Hematopoietic multipotent progenitor cell treated with erythropoietin and hydrocortisone succinate and interleukin-3 and kit ligand, for 8 days (in vitro differentiated cells): ENCODE measurements at regions not wholly inside any gene's neighbourhood (a gene's known extent, or its start where the extent isn't known, plus 50 kb on each side); places are given as distances from the start of the nearest gene placed in this dataset.
"Not testable (repeated sequence)": the region's sequence is repeated elsewhere in the genome, so short reads cannot be mapped to it uniquely, and the experiment has no call there.

Source experiments
- DNase-seq: peaks from one replicate; pipeline ENCODE4 v3.0.0-alpha.2; 2015

DNA sequence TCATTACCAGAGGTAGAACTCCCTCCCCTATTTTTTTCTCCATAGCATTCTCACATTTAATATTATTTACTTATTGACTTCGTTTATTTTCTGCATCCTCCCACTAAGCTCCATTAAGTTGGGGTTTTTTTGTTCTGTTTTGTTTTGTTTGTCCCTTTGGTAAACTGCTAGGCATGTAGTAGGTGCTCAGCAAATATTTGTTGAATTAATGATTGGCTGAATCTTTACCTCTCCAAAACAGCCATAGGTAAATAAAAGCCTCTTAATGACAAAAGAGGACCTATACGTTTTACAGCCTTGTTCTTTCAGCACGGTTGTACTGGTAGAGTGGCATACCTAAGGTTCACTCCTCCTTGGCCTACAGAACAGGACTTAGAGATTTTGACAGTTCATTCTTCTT lies 52.0 kb downstream of the PRORP start:
- no peak for DNase-seq

DNA sequence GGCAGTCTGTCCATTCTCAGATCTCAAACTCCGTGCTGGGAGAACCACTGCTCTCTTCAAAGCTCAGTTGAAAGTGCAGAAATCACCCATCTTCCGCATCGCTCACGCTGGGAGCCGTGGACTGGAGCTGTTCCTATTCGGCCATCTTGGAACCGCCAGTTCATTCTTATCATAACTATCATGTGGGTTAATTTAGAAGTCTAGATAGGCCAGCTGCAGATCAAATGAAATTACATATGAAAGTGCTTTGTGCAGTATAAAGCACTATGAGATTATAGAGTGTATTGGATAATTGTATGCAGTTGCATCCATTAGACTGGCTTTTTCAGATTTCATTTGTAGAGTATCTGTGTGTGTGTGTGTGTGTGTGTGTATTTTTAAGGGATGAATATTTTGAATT lies 57.8 kb downstream of the PRORP start:
- DNase-seq = no peak

DNA sequence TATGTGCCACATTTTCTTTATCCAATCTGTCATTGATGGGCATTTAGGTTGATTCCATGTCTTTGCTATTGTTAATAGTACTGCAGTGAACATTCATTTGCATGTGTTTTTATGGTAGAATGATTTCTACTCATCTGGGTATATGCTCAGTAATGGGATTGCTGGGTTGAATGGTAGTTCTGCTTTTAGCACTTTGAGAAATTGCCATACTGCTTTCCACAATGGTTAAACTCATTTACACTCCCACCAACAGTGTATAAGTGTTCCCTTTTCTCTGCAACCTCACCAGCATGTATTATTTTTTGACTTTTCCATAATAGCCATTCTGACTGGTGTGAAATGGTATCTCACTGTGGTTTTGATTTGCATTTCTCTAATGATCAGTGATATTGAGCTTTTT lies 62.5 kb downstream of the PRORP start:
- DNase-seq = not testable (repeated sequence)

DNA sequence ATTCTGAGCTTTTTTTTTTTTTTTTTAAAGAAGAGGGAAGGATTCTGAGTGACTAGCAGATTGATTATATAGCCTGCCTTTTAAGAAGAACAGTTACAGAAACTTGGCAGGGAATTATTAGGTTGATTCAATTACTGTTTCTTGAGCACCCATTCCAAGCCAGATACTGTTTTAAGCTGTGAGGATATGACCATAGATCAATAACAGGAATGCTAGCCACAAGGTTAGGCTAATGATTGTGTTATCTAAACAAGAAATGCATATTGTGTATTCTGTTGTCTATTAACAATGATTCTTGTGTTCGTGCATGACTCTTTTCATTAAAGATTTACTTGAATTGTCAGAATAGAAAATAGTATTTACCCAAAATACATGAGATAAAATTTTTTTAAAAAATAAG lies 67.1 kb downstream of the PRORP start:
- DNase-seq = no peak

DNA sequence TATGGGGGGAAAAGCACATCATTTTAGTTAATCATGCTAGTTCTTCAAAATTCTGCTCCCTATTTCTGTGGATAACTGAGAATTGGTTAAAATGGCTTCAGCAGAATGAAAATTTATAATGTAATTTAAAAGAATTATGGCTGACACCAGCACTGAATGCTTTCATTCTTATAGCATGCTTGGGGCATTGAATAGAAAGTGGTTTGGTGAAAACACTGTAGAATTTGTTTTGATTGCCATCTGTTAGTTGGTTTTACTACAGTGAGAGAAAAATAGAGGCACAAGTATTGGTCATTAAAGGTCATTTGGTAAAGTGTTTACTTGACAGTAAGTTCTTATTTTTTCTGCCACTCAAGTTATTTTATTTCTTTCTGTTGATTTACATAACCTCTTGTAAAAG lies 70.8 kb downstream of the PRORP start:
- DNase-seq = no peak

DNA sequence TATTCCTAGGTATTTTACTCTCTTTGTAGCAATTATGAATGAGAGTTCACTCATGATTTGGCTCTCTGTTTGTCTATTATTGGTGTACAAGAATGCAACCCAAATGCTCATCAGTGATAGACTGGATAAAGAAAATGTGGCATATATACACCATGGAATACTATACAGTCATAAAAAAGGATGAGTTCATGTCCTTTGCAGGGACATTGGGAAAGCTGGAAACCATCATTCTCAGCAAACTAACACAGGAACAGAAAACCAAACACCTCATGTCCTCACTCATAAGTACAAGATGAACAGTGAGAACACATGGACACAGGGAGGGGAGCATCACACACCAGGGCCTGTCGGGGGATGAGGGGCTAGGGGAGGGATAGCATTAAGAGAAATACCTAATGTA lies 71.8 kb downstream of the PRORP start:
- DNase-seq = not testable (repeated sequence)

DNA sequence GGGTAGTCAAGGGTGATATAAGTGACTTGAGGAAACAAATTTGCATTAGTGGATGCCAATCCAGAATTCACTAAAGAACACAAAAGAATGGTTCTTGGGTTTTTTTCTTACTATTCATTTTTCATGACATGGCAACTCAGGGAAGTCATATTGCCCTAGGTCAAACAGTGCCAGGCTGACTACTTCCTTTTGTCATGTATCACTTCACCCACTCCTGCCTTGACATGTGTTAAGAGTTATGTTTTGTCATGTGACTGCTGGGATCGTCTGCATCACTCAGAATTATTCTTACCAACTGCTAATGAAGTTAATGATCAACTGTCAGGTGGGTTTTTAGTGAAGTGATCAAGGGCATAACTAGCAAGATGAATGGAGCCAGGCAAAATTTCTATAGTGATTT lies 74.2 kb downstream of the PRORP start:
- DNase-seq = no peak

DNA sequence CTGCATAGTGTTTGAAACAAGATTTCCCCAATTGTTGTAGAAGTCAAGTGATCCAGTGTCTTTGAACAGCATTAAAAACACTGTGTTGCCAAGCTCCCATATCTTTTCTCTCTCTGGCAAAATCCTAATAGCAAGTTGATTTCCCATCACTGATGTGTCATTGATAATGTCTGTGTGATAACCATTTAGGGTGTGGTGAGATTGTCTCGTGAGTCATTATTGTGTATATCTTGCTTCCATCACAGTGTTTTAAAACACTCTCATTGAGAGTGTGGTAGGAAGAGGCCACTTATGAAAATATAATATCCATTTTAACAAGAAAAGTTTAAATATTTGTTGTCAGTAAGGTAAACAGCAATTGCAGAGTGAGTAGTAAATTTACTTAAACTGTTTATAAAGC lies 74.7 kb downstream of the PRORP start:
- DNase-seq = no peak

DNA sequence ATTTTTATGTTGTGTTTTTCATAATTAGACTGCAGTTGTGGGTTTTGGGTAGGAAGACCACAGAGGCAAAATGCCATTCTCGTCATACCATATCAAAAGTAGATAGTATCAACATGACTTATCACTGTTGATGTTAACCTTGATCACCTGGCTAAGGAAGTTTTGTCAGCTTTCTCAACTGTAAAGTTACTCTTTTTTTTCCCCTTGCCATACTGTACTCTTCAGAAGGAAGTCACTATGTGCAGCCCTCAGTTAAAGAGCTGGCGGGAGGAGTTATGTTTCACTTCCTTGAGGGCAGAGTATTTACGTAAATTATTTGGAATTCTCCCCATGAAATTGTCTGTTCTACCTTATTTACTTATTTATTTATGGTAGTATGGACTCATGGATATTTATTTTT lies 78.7 kb downstream of the PRORP start:
- DNase-seq = no peak

DNA sequence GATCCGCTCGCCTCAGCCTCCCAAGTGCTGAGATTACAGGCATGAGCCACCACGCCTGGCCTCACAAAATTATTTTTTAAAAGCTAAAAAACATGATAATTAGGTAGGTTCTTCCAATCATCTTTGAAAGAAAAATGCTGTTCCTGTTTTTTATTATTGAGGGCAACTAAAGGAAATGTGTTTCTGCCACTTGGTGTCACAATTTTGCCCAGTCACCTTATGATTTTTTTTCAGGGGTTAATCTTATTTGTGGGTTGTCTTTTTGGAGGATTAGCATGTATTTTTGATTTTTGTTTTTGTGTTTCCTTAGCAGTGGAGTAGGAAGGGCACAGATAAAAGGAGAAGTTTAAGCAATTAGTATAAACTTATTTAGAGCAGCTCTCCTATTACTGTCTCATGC lies 79.8 kb downstream of the PRORP start:
- no peak for DNase-seq

DNA sequence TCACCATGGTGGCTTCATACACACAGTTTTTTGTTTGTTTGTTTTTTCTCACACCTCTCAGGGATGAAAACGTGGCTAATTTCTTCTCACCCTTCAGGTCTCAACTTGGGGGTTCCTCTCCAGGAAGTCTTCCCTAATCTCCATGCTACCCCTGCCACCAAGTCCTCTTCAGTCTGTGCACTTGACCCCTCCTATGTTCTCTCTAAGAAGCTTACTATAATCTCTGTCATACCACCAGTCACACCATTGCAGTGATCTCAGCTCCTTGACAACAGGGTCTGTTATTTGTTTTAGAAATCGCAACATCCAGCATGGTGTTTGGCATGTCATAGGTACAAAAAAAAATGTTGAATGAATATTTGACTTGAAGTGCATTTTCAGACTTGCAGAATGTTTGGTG lies 83.4 kb downstream of the PRORP start:
- DNase-seq = no peak

DNA sequence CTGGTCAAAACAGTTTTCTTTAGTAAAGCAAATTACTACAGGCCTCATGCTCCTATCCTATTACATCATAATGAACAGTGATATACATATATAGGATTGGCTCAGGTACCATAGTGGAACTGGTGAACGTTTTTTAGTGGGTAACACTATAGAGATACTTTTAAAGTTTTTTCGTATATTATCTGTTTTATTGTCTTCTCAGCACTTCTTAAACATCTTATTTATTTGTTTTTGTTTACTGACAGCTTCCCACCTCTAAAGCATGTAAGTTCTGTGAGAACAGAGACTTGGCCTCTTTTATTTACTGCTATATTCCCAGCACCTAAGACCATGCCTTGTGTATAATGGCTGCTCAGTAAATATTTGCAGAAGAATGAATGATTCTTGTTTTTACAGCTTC lies 81.1 kb upstream of the PSMA6 start:
- DNase-seq = no peak

DNA sequence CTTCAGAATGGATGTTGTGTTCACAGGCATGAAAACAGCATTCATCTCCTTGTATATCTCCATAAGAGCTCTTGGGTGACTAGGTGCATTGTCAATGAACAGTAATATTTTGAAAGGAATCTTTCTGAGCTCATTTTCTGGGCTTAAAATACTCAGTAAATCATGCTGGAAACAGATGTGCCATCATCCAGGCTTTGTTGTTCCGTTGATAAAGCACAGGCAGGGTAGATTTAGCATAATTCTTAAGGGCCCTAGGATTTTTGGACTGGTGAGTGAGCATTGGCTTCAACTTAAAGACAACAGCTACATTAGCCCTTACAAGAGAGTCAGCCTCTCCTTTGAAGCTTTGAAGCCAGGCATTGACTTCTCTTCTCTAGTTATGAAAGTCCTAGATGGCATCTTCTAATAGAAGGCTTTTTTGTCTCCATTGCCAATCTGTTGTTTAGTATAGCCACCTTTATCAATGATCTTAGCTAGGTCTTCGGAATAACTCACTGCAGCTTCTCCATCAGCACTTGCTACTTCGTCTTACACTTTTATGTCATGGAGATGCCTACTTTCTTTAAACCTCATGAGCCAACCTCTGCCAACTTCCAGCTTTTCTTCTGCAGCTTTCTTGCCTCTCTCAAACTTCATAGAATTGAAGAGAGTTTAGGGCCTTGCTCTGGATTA lies 79.6 kb upstream of the PSMA6 start:
- no peak for DNase-seq

DNA sequence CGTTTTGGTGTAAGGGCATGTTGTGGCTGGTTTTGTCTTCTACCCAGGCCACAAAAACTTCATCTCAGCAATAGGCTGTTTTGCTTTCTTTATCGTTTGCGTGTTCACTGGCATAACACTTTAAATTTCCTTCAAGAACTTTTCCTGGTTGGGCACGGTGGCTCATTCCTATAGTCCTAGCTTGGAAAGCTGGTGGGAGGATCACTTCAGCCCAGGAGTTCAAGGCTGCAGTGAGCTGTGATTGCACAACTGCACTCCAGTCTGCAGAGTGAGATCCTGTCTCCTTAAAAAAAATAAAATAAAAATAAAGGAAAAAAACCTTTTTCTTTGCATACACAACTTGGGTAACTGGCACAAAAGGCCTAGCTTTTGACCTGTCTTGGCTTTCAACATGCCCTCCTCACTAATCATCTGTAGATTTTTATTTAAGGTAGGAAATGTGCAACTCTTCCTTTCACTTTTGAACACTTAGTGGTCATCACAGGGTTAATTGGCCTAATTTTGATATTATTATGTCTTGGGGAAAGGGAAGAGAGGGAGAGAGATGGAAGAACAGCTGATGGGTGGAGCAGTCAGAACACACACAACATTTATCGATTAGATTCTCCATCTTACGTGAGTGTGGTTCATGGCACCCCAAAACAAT lies 78.9 kb upstream of the PSMA6 start:
- DNase-seq = no peak

DNA sequence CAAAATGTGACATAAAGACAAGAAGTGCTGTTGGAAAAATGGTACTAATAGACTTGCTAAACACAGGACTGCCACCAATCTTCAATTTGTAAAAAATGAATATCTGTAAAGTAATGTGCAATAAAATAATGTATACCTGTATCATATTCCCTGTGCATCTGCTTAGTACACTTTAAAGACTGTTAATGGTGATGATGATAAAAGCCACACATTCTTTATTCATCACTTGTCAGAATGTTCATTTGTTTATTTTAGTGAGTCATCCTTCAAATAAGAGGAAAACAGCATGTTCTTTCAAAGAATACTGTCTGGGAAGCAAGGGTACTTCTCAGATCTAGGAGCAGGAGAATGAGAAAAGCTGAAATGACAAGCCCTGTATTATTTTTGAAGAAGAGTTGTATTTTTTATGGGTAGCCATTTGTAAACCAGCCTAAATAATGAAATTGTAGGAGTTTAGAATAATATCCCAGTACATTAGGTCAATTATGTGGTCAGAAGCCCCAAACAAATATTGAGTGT lies 78.3 kb upstream of the PSMA6 start:
- no peak for DNase-seq

DNA sequence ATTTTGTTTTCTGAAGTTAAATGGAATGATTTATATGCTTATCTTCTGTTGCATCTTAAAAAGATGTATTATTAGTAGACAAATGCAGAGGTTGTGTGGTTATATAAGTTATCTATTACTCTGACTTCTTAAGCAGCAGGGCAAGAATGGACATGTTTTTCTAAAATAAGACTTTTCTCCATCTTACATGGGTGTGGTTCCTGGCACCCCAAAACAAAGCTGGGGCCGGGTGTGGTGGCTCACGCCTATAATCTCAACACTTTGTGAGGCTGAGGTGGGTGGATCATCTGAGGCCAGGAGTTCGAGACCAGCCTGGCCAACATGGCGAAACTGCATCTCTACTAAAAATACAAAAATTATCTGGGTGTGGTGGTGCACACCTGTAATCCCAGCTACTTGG lies 77.8 kb upstream of the PSMA6 start:
- peak; percentile 22 for DNase-seq

DNA sequence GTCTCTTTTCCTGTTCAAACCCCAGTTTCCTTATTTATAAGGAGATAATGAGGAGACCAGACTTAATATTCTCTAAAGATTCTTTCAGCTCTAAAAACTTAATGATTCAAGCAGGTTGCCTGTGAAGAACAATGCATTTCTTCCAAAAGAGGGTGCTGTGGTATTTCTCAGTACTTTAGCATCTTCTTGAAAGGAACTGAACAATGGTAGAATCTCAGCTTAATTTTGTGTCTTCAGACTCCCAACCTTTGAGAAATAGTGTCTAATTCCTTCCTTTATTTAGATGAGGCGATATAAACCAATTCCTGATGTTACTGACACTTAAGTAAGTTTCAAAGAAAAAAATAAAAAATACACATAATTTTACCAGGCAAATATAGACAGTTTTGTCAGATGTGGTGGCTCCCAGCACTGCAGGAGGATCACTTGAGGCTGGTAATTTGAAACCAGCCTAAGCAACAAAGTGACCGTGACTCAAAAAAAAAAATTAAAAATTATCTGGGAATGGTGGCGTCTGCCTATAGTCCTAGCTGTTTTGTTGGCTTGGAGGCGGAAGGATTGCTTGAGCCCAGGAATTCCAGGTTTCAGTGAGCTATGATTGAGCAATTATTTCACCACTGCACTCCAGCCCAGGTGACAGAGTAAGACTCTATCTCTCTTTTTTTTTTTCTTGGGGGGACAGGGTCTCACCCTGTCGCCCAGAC lies 76.9 kb upstream of the PSMA6 start:
- DNase-seq = peak; percentile 14

DNA sequence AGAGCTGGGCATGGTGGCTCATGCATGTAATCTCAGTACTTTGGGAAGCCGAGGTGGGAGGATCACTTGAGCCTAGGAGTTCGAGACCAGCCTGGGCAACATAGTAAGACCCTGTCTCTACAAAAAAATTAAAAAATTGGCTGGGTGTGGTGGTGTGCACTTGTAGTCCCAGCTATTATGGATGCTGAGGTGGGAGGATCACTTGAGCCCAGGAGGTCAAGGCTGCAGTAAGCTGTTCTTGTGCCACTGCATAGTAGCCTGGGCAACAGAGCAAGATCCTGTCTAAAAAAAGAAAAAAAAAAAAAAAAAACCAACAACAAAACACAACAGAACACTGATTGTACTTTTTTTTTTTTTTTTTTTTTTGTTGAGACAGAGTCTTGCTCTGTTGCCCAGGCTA lies 74.0 kb upstream of the PSMA6 start:
- not testable (repeated sequence) for DNase-seq

DNA sequence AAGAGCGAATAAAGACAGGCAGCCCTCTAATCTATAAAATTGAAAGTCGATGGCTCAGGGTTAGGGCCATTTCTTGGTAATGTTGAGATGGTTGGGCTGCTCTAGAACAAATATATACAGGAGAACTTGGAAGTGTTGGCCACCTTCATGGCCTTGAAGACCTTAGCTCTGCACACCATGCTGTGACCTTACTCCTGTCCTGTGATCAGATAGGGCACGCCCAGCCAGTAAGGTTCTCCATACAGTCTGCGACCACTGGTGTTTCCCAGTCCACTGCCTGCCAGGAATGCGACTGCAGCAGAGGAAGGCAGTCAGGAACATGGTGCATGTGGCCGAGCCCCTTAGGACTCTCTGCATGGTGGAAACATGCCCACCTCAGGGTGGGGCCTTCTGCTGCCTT lies 73.2 kb upstream of the PSMA6 start:
- DNase-seq = no peak

DNA sequence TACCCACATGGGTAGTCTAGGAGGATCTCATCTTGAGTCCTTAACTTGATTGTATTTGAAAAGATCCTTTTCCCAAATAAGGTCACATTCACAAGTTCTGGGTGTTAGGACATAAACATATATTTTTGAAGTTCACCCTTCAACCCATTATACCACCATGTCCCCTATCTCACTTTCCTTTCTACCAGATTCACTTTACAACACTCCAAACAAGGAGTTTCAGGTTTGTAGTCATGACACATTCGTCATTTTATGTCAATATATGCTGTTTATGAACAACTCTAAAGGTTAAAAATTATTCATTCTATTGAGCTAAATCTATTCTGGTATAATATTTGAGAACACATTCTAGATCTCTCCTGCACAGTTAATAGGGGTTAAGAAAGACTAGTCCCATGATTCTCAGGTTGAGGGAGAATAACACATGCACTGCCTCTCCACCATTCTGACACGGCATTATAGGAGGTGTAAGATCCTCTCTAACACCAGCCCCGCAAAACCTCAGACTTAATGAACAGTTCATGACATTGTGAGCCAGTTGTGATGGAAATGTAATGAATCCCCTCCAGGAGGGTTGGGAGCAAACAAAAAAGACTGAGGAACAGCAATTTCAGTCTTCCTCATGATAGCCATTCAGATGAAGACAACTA lies 72.0 kb upstream of the PSMA6 start:
- DNase-seq = no peak

DNA sequence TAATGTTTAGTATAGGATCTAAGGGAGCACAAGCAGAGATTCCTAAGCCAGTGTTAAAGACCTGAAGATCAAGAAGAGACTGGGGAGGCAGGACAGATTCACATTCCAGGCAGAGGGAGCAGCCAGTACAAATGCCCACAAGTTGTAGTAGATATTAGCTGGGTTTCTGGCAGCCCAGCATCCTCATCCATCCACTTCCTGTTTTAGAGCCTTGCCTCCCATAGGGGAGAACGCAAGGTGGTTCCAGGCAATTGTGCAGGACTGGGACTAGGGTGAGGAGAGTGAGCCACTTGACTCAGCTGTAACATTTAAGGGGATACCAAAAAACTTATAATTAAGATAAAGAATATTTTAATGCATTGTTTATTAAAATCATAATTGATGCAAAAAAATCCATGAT lies 71.3 kb upstream of the PSMA6 start:
- no peak for DNase-seq

DNA sequence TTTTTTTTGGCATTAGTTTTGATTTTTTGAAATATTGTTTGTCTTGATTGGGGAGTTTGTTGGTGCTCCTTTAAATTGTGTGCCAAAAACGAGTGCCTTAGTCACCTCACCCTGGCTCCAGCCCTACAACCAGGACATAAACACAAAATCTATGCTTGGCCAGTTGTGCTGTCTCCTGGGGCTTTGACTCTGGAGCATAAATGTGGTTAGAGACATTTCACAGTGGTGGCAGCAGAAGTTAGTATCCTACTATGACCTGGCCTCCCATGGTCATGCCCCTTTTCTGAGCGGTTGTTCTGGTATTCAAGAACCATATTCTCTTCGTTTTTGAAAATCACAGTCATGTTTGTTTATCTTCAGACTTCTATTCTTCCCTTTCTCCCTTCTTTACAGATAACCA lies 70.7 kb upstream of the PSMA6 start:
- no peak for DNase-seq

DNA sequence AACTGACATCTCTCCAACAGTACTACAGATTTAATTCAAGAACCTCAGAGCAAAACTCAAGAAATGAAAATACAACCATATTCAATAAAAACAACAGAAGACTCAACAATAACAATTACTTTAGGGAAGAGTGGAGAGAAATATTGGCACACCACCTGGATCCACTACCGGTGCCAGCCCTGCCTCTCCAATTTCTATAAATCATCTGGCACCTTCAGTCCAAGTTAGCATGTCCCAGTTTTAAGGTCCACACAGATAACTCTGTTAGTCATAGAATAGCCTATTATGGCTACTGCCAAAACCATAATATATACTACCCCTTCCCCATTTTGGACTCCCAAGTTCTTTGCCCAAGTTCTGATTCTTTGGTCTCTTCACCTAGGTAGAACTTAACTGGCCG lies 69.9 kb upstream of the PSMA6 start:
- no peak for DNase-seq
